Upper lobe of left lung (tissue), 6 donors: ENCODE measurements at regions not wholly inside any gene's neighbourhood (a gene's known extent, or its start where the extent isn't known, plus 50 kb on each side); places are given as distances from the start of the nearest gene placed in this dataset.

Experiments
- ATAC-seq, 2 donors: fragments of 200-7000 bp; cut with Tn5 transposase; one replicate each; pipeline ENCODE4 v1.9.1; 2022; ENCODE audit warnings: mild to moderate bottlenecking in 2 of 2, moderate library complexity in 2 of 2; ENCODE audit not compliant: low FRiP score in 2 of 2
- DNase-seq, 2 donors: peaks; one replicate each; pipeline ENCODE4 v3.0.0-alpha.2; 2019 to 2020
- H3K27ac ChIP-seq, 4 donors: fragments of 200-600 bp; sonication (generic); one replicate each; pipeline ENCODE4 v1.5.1; 2016 to 2019
- H3K27me3 ChIP-seq, 4 donors: fragments of 200-600 bp; sonication (generic); one replicate each; pipeline ENCODE4 v1.5.1; 2017 to 2019
- H3K36me3 ChIP-seq, 4 donors: fragments of 200-600 bp; sonication (generic); one replicate each; pipeline ENCODE4 v1.5.1; 2016 to 2019
- H3K4me1 ChIP-seq, 4 donors: fragments of 200-600 bp; sonication (generic); one replicate each; pipeline ENCODE4 v1.5.1; 2018 to 2019
- H3K4me3 ChIP-seq, 4 donors: fragments of 200-600 bp; sonication (generic); one replicate each; pipeline ENCODE4 v1.5.1; 2017 to 2019; ENCODE audit warnings: mild to moderate bottlenecking in 2 of 4, moderate library complexity in 1 of 4
- H3K9me3 ChIP-seq, 4 donors: fragments of 200-600 bp; sonication (generic); one replicate each; pipeline ENCODE4 v1.5.1; 2018 to 2019
- CTCF ChIP-seq, 6 experiments: fragments of 450-650 bp in 4 of 6; fragments of 200-600 bp in 2 of 6; sonication (generic) in 2 of 6; IDR thresholded peaks; one replicate each; pipeline ENCODE4 v1.5.1; 2016 to 2019; ENCODE audit warnings: antibody characterized with exemption in 6 of 6
- EP300 ChIP-seq, 4 donors: sonication (generic); formaldehyde crosslinking; IDR thresholded peaks; one replicate each; pipeline ENCODE4 v1.5.1; 2017; ENCODE audit warnings: antibody characterized with exemption in 4 of 4, control low read depth in 2 of 4
- POLR2A ChIP-seq, 4 donors: fragments of 450-650 bp; IDR thresholded peaks; one replicate each; pipeline ENCODE4 v1.5.1; 2016 to 2017; ENCODE audit warnings: antibody characterized with exemption in 4 of 4, mild to moderate bottlenecking in 2 of 4
- POLR2AphosphoS5 ChIP-seq, 2 donors: sonication (generic); formaldehyde crosslinking; IDR thresholded peaks; one replicate each; pipeline ENCODE4 v1.5.1; 2017; ENCODE audit warnings: antibody characterized with exemption in 2 of 2
- WGBS, 2 donors: methylation state at CpG; one replicate each; pipeline ENCODE4 v1.1.5; 2017 to 2018; 5-methylcytosine and 5-hydroxymethylcytosine counted together
- donor health status: DM: no; HTN: no; CAD: no; lungs with moderate emphysema.
- donor health status: DM: no; HTN: yes; CAD: no; lungs with severe emphysema.

- TF ChIP-seq EP300 (IDR thresholded peaks at IDR 0.05) (no peak), POLR2A (IDR thresholded peaks at IDR 0.05) (no peak), POLR2AphosphoS5 (IDR thresholded peaks at IDR 0.05) (no peak), CTCF (IDR thresholded peaks at IDR 0.05) (no peak)
- no peaks in the 10 kb centered on the region for H3K4me1 ChIP-seq
- DNase-seq (no peak), ATAC-seq (no peak)
- no peak overlapping the region for H3K27ac ChIP-seq
- H3K9me3 ChIP-seq = no peaks in the 10 kb centered on the region
- no peaks in the 10 kb centered on the region for H3K36me3 ChIP-seq
- 92% methylated on average over 6 of the region's 6 CpGs for WGBS, 2 donors
- H3K4me3 ChIP-seq = no peak overlapping the region
- H3K27me3 ChIP-seq = no peaks in the 10 kb centered on the region
Measured at GRCh38 chr18:11391661-11392060, 217.7 kb upstream of the SLC35G4 start.

GRCh38 chr18:11388755-11389680 is 220.4 kb upstream of the SLC35G4 start:
- Histone ChIP-seq H3K36me3 (no peaks in the 10 kb centered on the region), H3K4me1 (no peaks in the 10 kb centered on the region), H3K9me3 (no peaks in the 10 kb centered on the region), H3K4me3 (no peak overlapping the region), H3K27me3 (no peaks in the 10 kb centered on the region), H3K27ac (no peak overlapping the region)
- ATAC-seq (no peak), DNase-seq (no peak)
- no peak for TF ChIP-seq POLR2A (IDR thresholded peaks at IDR 0.05)
- WGBS, 2 donors = 83 to 86% methylated on average over 10 of the region's 10 CpGs

GRCh38 chr18:11387880-11388279 is 221.5 kb upstream of the SLC35G4 start:
- ATAC-seq = no peak
- H3K36me3 ChIP-seq = no peaks in the 10 kb centered on the region
- H3K4me1 ChIP-seq = no peaks in the 10 kb centered on the region
- H3K27me3 ChIP-seq = no peaks in the 10 kb centered on the region
- H3K4me3 ChIP-seq = no peak overlapping the region
- 34 to 43% methylated on average over 4 of the region's 4 CpGs for WGBS, 2 donors
- peak in 1 of 2 donors; percentile 30 for DNase-seq
- no peaks in the 10 kb centered on the region for H3K9me3 ChIP-seq
- TF ChIP-seq POLR2A (IDR thresholded peaks at IDR 0.05) (no peak), CTCF (IDR thresholded peaks at IDR 0.05) (peak in 2 of 6 experiments; percentile 23 to 26)
- H3K27ac ChIP-seq = no peak overlapping the region

GRCh38 chr18:11383381-11383780 is 226.0 kb upstream of the SLC35G4 start:
- no peak for TF ChIP-seq POLR2A (IDR thresholded peaks at IDR 0.05)
- no peak for TF ChIP-seq CTCF (IDR thresholded peaks at IDR 0.05)
- no peak for TF ChIP-seq POLR2AphosphoS5 (IDR thresholded peaks at IDR 0.05)
- TF ChIP-seq EP300 (IDR thresholded peaks at IDR 0.05) = no peak
- no peak overlapping the region for H3K27ac ChIP-seq
- no peaks in the 10 kb centered on the region for H3K4me1 ChIP-seq
- H3K4me3 ChIP-seq = no peak overlapping the region
- H3K36me3 ChIP-seq = no peaks in the 10 kb centered on the region
- 0% methylated on average over 1 of the region's 1 CpG for WGBS, 2 donors
- H3K9me3 ChIP-seq = no peaks in the 10 kb centered on the region
- no peak for ATAC-seq
- H3K27me3 ChIP-seq = no peaks in the 10 kb centered on the region
- DNase-seq = no peak

- no peaks in the 10 kb centered on the region for H3K4me1 ChIP-seq
- no peak for TF ChIP-seq EP300 (IDR thresholded peaks at IDR 0.05)
- TF ChIP-seq POLR2A (IDR thresholded peaks at IDR 0.05) = no peak
- no peak for TF ChIP-seq CTCF (IDR thresholded peaks at IDR 0.05)
- TF ChIP-seq POLR2AphosphoS5 (IDR thresholded peaks at IDR 0.05) = no peak
- WGBS, 2 donors = 86 to 89% methylated on average over 3 of the region's 3 CpGs
Measured at GRCh38 chr18:11380968-11381367, 228.4 kb upstream of the SLC35G4 start.

More at GRCh38 chr18:11380968-11381367, 228.4 kb upstream of the SLC35G4 start:
- DNase-seq (no peak), ATAC-seq (no peak)
- Histone ChIP-seq H3K4me3 (no peak overlapping the region), H3K36me3 (no peaks in the 10 kb centered on the region), H3K27me3 (no peaks in the 10 kb centered on the region), H3K27ac (no peak overlapping the region), H3K9me3 (no peaks in the 10 kb centered on the region)
